NCI-H82 treated with DMSO at 0.1 percent for 48 hours (cell line): ENCODE measurements at regions not wholly inside any gene's neighbourhood (a gene's known extent, or its start where the extent isn't known, plus 50 kb on each side); places are given as distances from the start of the nearest gene placed in this dataset.

ENCODE experiments used
- DNase-seq: peaks from one replicate; lab custom pipeline; 2025; ENCODE audit not compliant: unreplicated experiment; lab: John Stamatoyannopoulos, UW

DNA sequence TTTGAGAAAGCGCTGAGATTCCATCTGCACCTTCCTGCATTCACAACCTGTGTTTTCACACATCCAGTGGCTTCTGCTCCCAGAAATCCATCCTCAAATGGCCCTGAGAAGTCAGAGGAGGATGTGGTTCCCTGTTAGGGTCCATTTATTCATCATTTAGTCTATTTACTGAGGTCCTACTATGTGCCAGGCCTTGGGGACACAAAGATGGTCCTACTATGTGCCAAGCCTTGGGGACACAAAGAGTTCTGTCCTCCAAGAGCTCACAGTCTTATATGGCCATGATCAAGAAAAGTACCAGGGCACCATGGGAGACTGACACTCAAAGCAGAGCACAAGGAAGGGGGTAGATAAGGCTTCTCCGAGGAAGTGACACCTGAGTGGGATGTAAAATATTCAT, 147.1 kb upstream of the ATP1B1 start:
- no peak for DNase-seq

DNA sequence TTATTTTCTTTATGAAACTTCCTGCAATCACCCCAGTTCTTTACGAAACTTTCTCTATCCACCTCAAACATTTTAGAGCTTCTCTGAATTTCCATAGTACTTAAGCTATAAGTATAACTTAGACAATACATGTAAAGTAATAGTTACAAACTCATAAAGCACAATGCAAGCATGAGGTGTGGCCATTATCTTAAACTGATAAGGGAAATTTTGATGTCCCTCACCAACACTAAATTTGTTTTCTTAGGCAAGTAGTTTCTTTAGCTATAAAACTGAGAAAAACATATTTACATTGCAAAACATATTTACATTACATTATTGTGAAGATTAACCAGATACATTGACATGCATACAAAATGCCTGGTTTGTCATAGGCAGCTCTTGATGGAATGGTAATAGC, 146.4 kb upstream of the ATP1B1 start:
- DNase-seq, result no peak

DNA sequence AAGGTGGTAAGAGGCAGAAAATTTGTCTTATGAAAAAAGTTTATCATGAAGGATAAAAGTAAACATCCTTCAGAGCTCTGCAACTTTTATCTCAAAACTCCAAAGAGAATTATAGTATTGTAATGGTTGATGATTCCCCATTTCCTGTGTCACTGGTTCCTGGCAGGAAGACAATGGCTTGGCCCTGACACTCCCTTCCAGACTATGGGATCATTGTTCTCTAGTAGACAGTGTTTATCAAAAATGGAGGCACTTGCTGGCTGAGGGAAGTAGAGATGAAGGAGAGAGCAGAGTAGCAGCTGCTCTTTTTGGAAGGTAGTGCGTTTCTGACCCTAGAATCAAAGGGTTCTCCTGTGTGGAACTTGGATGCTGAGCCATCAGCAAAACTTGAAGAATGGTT, 145.9 kb upstream of the ATP1B1 start:
- DNase-seq, result no peak

DNA sequence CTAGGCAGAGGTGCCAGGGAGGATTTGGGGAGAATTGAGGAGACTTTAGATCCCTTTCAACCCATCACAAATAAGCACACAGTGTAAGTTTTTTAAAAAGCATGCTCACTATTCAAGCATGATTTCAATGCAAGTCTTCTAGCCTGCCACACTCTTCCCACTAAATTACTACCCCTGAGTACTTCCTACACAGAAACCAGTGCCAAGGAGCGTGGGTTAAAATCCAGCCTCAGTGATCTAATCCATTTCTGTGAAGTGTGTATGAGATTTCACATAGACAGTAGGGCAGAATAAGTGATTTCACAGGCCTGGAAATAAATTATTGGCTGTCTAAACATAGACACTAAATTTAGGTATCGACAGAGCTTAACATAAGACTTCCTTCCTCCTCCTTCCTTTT, 142.9 kb upstream of the ATP1B1 start:
- DNase-seq, result no peak

DNA sequence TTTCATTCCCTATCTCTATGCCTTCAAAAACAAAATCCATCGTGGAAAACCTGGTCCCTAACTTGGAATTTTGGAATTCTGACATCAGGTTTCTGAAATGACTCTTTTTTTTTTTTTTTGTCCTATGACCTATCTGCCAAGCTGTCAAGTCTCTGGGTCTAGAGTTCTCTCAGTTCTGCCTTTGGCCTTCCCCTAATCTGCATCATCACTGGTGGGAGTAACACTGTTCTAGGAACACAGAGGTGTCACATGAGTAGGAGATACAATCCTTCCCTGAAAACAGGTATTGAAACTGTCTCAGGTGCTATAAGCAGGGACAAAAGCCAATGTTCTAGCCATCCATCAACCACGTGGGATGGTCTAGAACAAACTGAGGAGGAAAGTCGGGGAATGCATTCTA, 142.0 kb upstream of the ATP1B1 start:
- no peak for DNase-seq

DNA sequence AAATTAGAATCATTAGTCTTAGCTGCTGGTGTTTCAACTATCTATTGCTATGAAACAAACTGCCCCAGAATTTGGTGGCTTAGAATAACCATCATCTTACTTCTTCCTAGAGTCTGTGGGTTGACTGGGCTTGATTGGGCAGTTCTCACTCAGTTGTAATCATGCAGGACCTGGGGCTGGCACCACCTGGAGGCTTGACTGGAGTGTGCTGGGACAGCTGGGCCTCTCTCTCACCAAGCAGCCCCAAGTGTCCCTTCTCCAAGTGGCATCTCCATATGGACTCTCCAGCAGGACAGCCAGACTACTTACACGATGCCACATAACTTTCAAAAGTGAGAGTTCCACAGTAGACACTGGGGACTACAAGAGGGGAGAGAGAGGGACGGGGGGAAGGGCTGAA, 140.3 kb upstream of the ATP1B1 start:
- DNase-seq, result no peak

DNA sequence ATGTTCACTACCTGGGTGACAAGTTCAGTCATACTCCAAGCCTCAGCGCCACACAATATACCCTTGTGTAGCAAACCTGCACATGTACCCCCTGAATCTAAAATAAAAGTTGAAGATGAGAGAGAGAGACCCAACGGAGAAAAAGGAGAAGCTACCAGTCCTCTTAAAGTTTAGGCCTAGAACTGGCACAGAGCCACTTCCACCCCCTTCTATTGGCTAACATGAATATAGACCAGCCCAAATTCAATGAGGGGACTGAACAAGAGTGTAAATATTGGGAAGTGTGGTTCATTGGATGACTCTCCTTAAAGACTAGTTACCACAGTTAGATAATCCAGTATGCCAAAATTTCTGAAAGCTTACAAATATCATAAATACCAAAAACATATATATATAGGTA, 139.9 kb upstream of the ATP1B1 start:
- no peak for DNase-seq

DNA sequence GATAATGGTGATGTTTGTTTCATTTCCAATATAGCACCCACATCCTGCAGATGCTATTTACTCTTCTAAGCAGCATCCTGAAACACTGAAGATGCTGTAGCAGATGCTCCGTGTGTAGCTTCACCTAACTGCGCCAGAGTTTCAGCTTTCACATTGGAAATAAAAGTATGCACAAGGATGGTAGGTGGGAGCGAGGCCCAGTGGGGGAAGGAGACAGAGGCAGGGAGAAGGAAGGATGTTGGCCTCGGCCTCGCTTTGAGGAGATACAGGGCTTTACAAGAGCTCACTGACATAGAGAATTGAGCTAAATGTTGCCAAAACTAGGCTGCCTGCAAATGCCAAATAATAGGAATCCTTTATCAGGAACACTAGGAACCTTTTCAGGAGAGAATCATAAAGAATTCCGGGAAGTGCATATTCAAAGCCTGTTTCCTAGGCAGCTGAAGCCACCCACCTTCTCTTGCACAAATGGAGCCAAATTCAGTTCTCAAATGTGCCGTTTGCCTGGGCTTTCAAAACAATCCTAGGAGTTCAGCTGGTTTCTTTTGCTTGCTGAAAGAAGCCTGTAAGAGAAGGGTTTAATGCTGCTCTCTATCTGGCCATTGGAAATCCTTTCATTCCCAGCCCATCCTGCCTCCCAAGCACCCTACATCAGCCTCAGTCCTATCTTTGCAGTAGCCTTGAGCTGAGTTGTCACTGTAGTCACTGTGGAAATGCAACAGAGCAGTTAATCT, 135.4 kb upstream of the ATP1B1 start:
- DNase-seq, result no peak

DNA sequence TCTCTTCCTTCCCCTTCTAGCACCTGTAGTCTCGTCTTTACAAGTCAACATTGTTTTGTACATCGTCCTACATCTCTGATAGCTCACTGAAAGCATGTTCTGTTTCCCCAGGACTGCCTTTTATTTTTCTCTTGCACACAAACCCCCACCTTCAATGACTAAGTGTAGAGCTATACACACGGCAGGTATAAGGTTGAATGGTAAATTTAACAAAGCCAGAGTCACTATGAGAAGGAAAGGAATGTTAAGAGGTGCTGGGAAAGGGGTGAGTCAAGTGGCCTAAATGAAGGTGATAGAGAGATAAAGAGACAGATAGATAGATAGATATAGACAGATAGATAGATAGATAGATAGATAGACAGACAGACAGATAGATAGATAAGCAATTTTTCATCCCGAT, 134.3 kb upstream of the ATP1B1 start:
- DNase-seq, result no peak

DNA sequence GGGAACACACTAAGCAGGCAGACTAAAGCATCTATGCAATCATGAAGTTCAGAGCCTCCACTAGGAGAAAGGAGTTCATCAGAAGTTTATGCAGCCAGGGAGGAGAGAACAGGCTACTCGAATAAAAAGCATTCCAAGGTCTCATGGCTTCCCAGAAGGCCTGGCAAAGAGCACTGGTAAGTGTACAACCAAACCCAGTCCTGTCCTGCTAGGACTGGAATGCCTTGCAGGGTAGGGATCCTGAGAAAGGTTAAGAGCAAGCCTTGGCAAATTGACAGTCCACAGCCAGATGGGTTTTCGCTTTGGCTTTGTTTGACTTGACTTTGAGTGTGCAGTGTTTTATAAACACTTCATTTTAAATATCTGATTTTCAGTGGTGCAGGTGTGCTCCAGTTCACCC, 133.6 kb upstream of the ATP1B1 start:
- DNase-seq, result no peak

DNA sequence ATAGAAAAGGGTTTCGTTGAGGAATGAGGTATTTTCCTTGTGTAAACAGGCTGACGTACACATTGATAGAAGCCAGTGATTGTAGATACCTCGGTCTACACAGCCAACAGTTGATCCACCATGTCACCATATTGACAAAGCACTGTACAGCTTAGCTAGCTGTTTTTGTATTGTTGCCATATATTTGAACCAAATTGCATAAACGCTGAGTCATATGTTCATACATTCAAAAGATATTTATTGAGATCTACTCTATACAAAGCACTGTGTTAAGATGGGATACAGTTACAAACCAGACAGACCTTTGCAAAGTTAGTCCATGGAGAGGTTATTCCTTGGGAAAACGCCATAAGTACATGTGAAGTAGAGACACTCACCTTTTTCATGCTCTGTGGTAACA, 132.4 kb upstream of the ATP1B1 start:
- no peak for DNase-seq

DNA sequence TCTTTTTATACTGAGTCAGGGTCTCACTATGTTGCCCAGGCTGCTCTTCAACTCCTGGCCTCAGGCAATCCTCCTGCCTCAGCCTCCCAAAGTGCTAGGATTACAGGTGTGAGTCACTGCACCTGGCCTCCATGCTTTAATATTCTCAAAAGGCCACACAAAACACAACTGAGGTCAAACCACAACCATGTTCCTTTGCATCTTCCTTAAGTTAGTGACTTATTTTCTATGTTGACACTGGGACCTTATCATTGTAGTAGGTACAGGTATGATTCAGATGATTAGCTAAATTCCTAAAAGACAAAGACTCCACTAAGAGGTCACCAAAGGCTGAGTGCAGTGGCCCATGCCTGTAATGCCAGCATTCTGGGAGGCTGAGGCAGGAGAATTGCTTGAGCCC, 131.9 kb upstream of the ATP1B1 start:
- no peak for DNase-seq

DNA sequence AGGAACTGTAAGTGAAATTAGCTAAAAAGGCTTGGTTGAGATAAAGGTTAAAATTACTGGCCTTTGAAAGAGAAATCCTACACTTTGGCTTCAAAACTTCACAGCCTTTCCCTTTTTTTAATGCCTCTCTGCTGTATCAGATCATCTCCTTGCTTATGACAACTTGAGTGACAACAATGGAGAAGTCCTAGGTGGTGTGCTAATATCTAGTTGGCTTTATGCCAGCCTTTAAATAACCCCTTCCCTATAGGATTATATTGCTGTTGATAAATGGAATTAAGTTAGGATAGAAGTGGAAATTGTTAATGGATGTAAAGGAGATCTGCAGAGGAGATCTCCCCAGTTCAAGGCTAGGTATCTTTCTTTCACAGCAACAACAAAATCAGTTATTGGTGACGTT, 130.2 kb upstream of the ATP1B1 start:
- DNase-seq, result peak; percentile 87

DNA sequence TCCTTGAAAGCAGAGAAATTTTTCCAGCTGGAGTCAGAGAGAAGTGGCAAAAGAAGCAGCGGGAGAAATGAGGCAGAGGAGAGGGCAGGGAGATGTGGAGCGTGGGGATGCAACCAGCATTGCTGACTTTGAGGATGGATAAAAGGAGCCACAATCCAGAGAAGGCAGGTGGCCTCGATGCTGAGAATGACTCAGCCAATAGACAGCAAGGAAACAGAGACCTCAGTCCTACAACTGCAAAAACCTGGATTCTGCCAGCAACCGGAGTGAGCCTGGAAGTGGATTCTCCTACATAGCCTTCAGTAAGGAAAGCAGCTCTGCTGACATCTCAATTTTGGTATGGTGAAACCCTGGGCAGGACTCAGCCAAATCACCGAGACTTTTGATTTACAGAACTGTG, 128.9 kb upstream of the ATP1B1 start:
- DNase-seq, result no peak

DNA sequence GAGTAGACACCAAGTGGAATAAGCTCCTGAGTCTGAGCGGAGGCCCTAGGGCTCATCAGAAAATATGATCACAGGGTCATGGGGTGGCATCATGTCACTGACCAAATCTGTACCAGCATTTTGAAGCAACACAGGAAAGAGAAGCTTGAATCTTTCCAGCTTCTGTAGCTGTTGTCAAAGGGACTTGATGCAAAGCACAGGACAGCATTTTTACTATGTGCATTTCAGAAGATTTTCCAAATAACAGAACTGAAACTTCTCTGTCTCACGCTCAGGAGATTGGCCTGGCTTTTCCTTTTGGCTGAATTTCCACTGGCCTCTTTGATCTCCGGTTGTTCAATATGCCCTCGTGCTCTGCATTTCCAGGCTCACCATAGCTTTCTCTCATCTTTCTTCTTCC, 127.2 kb upstream of the ATP1B1 start:
- DNase-seq, result no peak

DNA sequence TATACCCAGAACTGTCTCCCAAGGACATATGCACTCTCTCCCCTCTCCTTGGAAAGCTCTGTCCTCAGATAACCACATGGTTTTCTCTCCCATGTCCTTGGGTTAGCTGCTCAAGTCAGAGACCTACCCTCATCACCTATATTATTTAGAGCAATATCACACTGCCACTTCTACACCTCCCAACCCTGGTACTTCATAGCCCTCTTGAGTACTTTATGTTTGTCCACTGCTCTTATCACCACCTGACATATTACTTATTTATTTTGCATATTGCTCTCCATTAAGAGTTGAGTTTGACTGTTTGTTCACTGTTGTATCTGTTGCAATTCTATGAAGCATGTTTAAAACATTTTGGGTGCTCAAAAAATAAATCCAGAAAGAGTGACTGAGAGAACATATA, 126.3 kb upstream of the ATP1B1 start:
- DNase-seq, result no peak

DNA sequence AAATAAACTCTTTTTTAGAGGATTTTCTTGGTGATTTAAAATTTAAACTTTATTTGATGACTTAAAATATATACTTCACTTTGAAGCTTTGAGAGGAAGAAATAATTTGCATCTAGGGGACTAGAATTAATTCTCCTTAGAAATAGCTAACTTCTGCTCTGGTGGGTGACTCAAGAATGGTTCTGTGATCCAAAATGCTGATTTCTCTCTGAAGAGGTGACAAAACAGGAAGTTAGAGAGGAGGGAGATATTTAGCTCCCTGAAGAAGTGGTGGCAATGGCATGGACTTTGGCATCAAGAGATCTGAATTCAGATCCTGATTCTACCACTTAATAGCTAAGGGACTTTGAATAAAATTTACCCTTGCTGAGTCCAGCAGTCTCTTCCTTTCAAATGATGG, 125.8 kb upstream of the ATP1B1 start:
- DNase-seq, result no peak

DNA sequence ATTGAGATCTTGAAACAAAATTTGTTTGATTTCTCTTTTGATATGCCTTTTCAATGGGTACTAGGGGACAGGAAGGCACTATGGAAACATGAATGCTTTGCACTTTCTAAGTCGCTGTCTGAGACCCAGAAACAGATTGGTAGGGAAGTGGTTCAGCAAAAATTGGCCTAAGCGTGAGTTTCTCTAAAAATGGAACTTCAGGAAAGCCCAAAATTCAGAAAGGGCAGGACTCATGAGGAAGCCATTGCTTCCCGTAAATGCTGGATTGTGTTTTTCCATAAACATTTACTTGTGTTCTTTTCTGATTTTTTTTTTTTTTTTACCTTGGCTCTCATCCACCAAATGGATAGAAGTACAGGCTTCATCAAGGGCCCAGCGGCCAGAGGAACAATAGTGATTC, 123.7 kb upstream of the ATP1B1 start:
- DNase-seq, result no peak

DNA sequence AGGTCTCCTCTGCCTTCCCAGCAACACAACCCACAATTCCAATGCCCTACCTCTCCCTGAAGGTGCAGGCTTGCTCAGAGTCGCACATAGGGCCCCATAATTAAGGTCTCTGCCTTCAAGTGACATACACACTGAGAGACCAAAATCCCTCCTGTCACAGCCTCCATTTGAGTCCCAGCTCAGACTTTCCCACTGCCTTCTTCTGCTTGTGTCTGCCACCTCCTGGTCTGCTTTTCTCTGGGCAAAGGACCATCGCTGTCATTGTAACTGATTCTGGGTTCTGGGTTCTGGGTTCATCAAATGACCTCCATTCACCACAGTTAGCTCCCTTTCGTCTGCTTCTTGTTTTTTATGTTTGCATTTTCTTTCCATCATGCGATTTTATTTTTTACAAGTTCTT, 119.2 kb upstream of the ATP1B1 start:
- no peak for DNase-seq

DNA sequence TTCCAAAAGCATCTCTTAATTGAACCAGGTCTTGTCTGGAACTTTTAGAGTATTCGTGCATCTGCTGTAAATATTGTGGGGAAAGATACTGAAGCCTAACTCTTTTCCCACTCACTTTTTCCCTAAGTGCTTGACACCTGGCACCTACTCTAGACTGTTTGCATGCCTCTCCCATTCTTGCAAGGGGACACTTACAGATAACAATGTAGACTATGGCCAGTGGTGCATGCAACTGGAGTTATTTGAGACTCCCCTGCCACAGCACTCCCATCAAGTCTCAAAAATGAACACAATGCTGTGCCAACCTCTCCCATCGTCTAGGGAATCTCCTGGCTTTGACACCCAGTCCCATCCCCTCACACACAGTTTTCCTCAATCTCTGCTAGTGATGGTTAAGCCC, 118.6 kb upstream of the ATP1B1 start:
- DNase-seq, result no peak

DNA sequence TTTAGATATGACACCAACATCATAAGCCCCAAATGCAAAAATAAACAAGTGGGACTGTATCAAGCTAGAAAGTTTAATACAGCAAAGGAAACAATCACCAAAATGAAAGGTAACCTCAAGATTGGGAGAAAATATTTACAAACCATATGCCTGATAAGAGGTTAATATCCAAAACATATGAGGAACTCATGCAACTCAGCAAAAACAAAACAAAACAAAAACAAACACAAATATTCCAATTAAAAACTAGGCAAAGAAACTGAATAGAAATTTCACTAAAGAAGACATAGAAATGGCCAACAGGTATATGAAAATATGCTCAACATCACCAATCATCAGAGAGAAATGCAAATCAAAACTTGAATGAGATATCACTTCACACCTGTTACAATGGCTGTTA, 116.5 kb upstream of the ATP1B1 start:
- DNase-seq, result no peak

DNA sequence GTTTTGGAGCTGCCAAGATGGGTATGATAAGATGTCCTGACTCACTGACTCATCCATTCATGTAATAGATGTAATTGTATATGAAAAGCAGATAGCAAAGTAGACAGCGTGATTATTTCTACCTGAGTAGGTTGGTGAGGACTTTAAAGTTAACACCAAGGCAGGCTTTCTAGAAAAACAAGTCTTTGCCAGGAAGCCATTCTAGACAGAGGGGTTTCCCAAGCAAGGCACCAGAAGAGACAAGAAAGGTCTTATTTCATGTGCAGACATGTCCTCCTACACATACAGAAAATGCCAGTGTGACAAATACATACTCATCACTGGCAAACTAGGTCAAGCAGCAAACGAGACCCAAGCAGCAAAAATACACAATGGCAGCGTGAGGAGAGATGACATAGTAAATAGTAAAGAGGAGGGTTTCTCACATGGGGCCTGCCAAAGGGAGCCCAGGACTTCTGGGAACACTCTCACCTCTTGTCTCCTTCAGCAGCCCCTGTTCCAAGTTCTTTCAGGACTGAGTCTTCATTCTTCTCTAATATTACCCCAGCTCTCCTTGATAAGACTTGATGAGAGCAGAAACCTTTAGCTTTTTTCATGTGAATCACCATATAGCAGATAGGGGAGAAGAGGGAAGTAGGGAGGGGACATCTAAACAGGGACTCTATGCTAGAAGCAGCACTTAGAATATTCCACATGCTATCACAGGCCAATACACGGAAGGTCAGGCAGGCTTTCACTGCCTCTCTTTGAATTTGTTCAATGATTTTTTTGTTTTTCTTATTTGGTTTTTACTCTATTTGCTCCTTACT, 114.6 kb upstream of the ATP1B1 start:
- DNase-seq, result no peak

DNA sequence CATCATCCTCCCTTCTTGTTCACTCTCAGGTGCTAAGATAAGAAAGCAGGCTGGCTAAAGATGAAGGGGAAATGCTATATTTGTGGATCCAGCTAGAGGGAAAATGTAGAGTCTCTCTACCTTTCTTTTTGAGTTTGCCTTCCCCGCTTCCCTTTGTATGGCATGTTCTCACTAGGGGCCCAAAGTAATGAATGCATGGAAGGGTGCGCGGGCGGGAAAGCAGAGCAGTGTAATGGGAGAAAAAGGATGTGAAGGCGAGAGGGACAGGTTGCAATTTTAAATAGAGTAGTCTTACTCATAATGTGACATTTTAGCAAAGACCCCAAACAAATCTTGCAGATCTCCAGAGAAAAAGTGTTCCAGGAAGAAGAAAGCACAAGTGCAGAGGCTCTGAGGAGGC, 105.1 kb upstream of the ATP1B1 start:
- DNase-seq, result no peak
